Activated naive CD8-positive, alpha-beta T cell treated with anti-CD3 and anti-CD28 coated beads, Interleukin-2, amount 50 U/mL, for 24 hours (primary cell): ENCODE measurements at regions not wholly inside any gene's neighbourhood (a gene's known extent, or its start where the extent isn't known, plus 50 kb on each side); places are given as distances from the start of the nearest gene placed in this dataset.
"Not testable (repeated sequence)": the region's sequence is repeated elsewhere in the genome, so short reads cannot be mapped to it uniquely, and the experiment has no call there.

Experiments used
- ATAC-seq: fragments of 150-1000 bp; cut with Tn5 transposase; one replicate; pipeline ENCODE4 v1.10.0; 2021
- DNase-seq: peaks from one replicate; pipeline ENCODE4 v3.0.0; 2021
- H3K27ac Mint-ChIP-seq: one replicate; pipeline ENCODE4 v1.8.0; 2021; ENCODE audit warnings: mild to moderate bottlenecking, mixed read lengths
- H3K27me3 Mint-ChIP-seq: one replicate; pipeline ENCODE4 v1.8.0; 2021; ENCODE audit warnings: mixed read lengths
- H3K36me3 Mint-ChIP-seq: one replicate; pipeline ENCODE4 v1.8.0; 2021; ENCODE audit warnings: low read depth, mixed read lengths
- H3K4me1 Mint-ChIP-seq: one replicate; pipeline ENCODE4 v1.8.0; 2021; ENCODE audit warnings: mixed read lengths
- H3K4me3 Mint-ChIP-seq: one replicate; pipeline ENCODE4 v1.8.0; 2021; ENCODE audit warnings: mild to moderate bottlenecking, moderate library complexity, mixed read lengths
- H3K9me3 Mint-ChIP-seq: one replicate; pipeline ENCODE4 v1.8.0; 2021; ENCODE audit warnings: mixed read lengths

- ATAC-seq, result no peak
- no peaks in the 10 kb centered on the region for H3K4me1 Mint-ChIP-seq
- no peak overlapping the region for H3K27ac Mint-ChIP-seq
- H3K36me3 Mint-ChIP-seq, result no peaks in the 10 kb centered on the region
- H3K4me3 Mint-ChIP-seq, result no peak overlapping the region
- H3K9me3 Mint-ChIP-seq, result no peaks in the 10 kb centered on the region
- DNase-seq, result no peak
- no peaks in the 10 kb centered on the region for H3K27me3 Mint-ChIP-seq
These were observed 187.7 kb downstream of the INHBB start for GRCh38 chr2:120533625-120534024.

GRCh38 chr2:120534457-120534856 is 188.5 kb downstream of the INHBB start:
- Mint-ChIP-seq H3K9me3 (no peaks in the 10 kb centered on the region), H3K27me3 (no peaks in the 10 kb centered on the region), H3K36me3 (no peaks in the 10 kb centered on the region), H3K27ac (no peak overlapping the region), H3K4me3 (no peak overlapping the region), H3K4me1 (no peaks in the 10 kb centered on the region)
- DNase-seq (no peak), ATAC-seq (no peak)

GRCh38 chr2:120535081-120535480 is 189.1 kb downstream of the INHBB start:
- H3K9me3 Mint-ChIP-seq, result no peaks in the 10 kb centered on the region

GRCh38 chr2:120536141-120536540 is 190.2 kb downstream of the INHBB start:
- ATAC-seq, result no peak
- Mint-ChIP-seq H3K27ac (no peak overlapping the region), H3K36me3 (no peaks in the 10 kb centered on the region), H3K4me3 (no peak overlapping the region), H3K9me3 (no peaks in the 10 kb centered on the region), H3K4me1 (no peaks in the 10 kb centered on the region), H3K27me3 (no peaks in the 10 kb centered on the region)
- DNase-seq, result no peak

More at GRCh38 chr2:120535081-120535480, 189.1 kb downstream of the INHBB start:
- no peak for ATAC-seq
- no peak for DNase-seq
- Mint-ChIP-seq H3K4me3 (no peak overlapping the region), H3K36me3 (no peaks in the 10 kb centered on the region), H3K27me3 (no peaks in the 10 kb centered on the region), H3K27ac (no peak overlapping the region), H3K4me1 (no peaks in the 10 kb centered on the region)

GRCh38 chr2:120538691-120539423 is 192.9 kb downstream of the INHBB start:
- no peaks in the 10 kb centered on the region for H3K27me3 Mint-ChIP-seq
- no peaks in the 10 kb centered on the region for H3K36me3 Mint-ChIP-seq
- no peak overlapping the region for H3K27ac Mint-ChIP-seq
- DNase-seq, result no peak
- no peaks in the 10 kb centered on the region for H3K4me1 Mint-ChIP-seq
- H3K4me3 Mint-ChIP-seq, result no peak overlapping the region
- ATAC-seq, result no peak
- no peaks in the 10 kb centered on the region for H3K9me3 Mint-ChIP-seq

- no peaks in the 10 kb centered on the region for H3K4me1 Mint-ChIP-seq
- H3K27ac Mint-ChIP-seq, result no peak overlapping the region
- no peaks in the 10 kb centered on the region for H3K9me3 Mint-ChIP-seq
- H3K27me3 Mint-ChIP-seq, result no peaks in the 10 kb centered on the region
- H3K36me3 Mint-ChIP-seq, result no peaks in the 10 kb centered on the region
- H3K4me3 Mint-ChIP-seq, result no peak overlapping the region
- no peak for ATAC-seq
- DNase-seq, result no peak
These were observed 193.5 kb downstream of the INHBB start for GRCh38 chr2:120539424-120539936.

- Mint-ChIP-seq H3K4me1 (no peaks in the 10 kb centered on the region), H3K36me3 (no peaks in the 10 kb centered on the region), H3K27ac (no peak overlapping the region), H3K4me3 (no peak overlapping the region), H3K27me3 (no peaks in the 10 kb centered on the region), H3K9me3 (no peaks in the 10 kb centered on the region)
- DNase-seq (no peak), ATAC-seq (peak; percentile 38)
These were observed 194.2 kb downstream of the INHBB start for GRCh38 chr2:120539937-120540718.

GRCh38 chr2:120540719-120541552 is 194.7 kb upstream of the GLI2 start:
- H3K4me3 Mint-ChIP-seq, result no peak overlapping the region
- no peaks in the 10 kb centered on the region for H3K4me1 Mint-ChIP-seq
- ATAC-seq (no peak), DNase-seq (no peak)
- H3K27ac Mint-ChIP-seq, result no peak overlapping the region
- no peaks in the 10 kb centered on the region for H3K36me3 Mint-ChIP-seq
- no peaks in the 10 kb centered on the region for H3K9me3 Mint-ChIP-seq
- H3K27me3 Mint-ChIP-seq, result peaks cover under 1% of the 10 kb centered on the region

- no peaks in the 10 kb centered on the region for H3K36me3 Mint-ChIP-seq
- DNase-seq (no peak), ATAC-seq (no peak)
- peaks cover 3% of the 10 kb centered on the region for H3K27me3 Mint-ChIP-seq
- no peaks in the 10 kb centered on the region for H3K9me3 Mint-ChIP-seq
- H3K4me1 Mint-ChIP-seq, result peaks cover 2% of the 10 kb centered on the region
- no peak overlapping the region for H3K27ac Mint-ChIP-seq
- no peak overlapping the region for H3K4me3 Mint-ChIP-seq
These were observed 194.1 kb upstream of the GLI2 start for GRCh38 chr2:120541553-120541932.

- Mint-ChIP-seq H3K27ac (no peak overlapping the region), H3K4me1 (peaks cover 2% of the 10 kb centered on the region), H3K4me3 (no peak overlapping the region), H3K27me3 (peaks cover 3% of the 10 kb centered on the region), H3K36me3 (no peaks in the 10 kb centered on the region), H3K9me3 (no peaks in the 10 kb centered on the region)
- DNase-seq (no peak), ATAC-seq (no peak)
These were observed 193.5 kb upstream of the GLI2 start for GRCh38 chr2:120541972-120542670.

- Mint-ChIP-seq H3K4me3 (no peak overlapping the region), H3K36me3 (no peaks in the 10 kb centered on the region), H3K27me3 (peaks cover 3% of the 10 kb centered on the region), H3K27ac (no peak overlapping the region), H3K4me1 (peaks cover 2% of the 10 kb centered on the region), H3K9me3 (no peaks in the 10 kb centered on the region)
- ATAC-seq (no peak), DNase-seq (no peak)
These were observed 192.6 kb upstream of the GLI2 start for GRCh38 chr2:120542911-120543527.

GRCh38 chr2:120543899-120544298 is 191.8 kb upstream of the GLI2 start:
- H3K4me1 Mint-ChIP-seq, result peaks cover 2% of the 10 kb centered on the region
- ATAC-seq (no peak), DNase-seq (no peak)
- no peak overlapping the region for H3K27ac Mint-ChIP-seq
- no peak overlapping the region for H3K4me3 Mint-ChIP-seq
- H3K27me3 Mint-ChIP-seq, result peaks cover 3% of the 10 kb centered on the region
- H3K36me3 Mint-ChIP-seq, result no peaks in the 10 kb centered on the region
- no peaks in the 10 kb centered on the region for H3K9me3 Mint-ChIP-seq

GRCh38 chr2:120544522-120544921 is 191.1 kb upstream of the GLI2 start:
- H3K9me3 Mint-ChIP-seq, result no peaks in the 10 kb centered on the region
- peaks cover 2% of the 10 kb centered on the region for H3K4me1 Mint-ChIP-seq
- no peak for ATAC-seq
- no peaks in the 10 kb centered on the region for H3K36me3 Mint-ChIP-seq
- H3K4me3 Mint-ChIP-seq, result no peak overlapping the region
- no peak for DNase-seq
- no peak overlapping the region for H3K27ac Mint-ChIP-seq
- H3K27me3 Mint-ChIP-seq, result peaks cover 3% of the 10 kb centered on the region

- not testable (repeated sequence) for H3K27ac Mint-ChIP-seq, ATAC-seq, H3K4me1 Mint-ChIP-seq, H3K36me3 Mint-ChIP-seq, H3K9me3 Mint-ChIP-seq, H3K27me3 Mint-ChIP-seq, H3K4me3 Mint-ChIP-seq, DNase-seq
These were observed 190.7 kb upstream of the GLI2 start for GRCh38 chr2:120545007-120545406.
